Vagina (tissue), 2 donors: ENCODE measurements at regions not wholly inside any gene's neighbourhood (a gene's known extent, or its start where the extent isn't known, plus 50 kb on each side); places are given as distances from the start of the nearest gene placed in this dataset.

ENCODE experiments used
- DNase-seq, 2 donors: peaks; one replicate each; pipeline ENCODE4 v3.0.0-alpha.2; 2017; ENCODE audit errors: extremely low spot score in 2 of 2
- H3K27ac ChIP-seq: fragments of 200-600 bp; sonication (generic); one replicate; pipeline ENCODE4 v1.5.1; 2019
- H3K27me3 ChIP-seq: fragments of 200-600 bp; sonication (generic); one replicate; pipeline ENCODE4 v1.5.1; 2019
- H3K36me3 ChIP-seq, 2 donors: fragments of 200-600 bp; sonication (generic); one replicate each; pipeline ENCODE4 v1.5.1; 2017 to 2019
- H3K4me1 ChIP-seq: fragments of 200-600 bp; sonication (generic); one replicate; pipeline ENCODE4 v1.5.1; 2019
- H3K4me3 ChIP-seq, 2 donors: fragments of 200-600 bp; sonication (generic); 1 replicate in 1 of 2; 2 replicates in 1 of 2; pipeline ENCODE4 v1.5.1; 2016 to 2019
- H3K9me3 ChIP-seq: fragments of 200-600 bp; sonication (generic); one replicate; pipeline ENCODE4 v1.5.1; 2019
- CTCF ChIP-seq, 3 experiments: fragments of 450-650 bp in 2 of 3; fragments of 200-600 bp in 1 of 3; sonication (generic) in 1 of 3; IDR thresholded peaks; one replicate each; pipeline ENCODE4 v1.5.1; 2017 to 2019; ENCODE audit warnings: antibody characterized with exemption in 3 of 3, mild to moderate bottlenecking in 2 of 3, moderate library complexity in 2 of 3
- POLR2A ChIP-seq, 2 donors: fragments of 450-650 bp; IDR thresholded peaks; one replicate each; pipeline ENCODE4 v1.6.1; 2017; ENCODE audit warnings: antibody characterized with exemption in 2 of 2, mild to moderate bottlenecking in 2 of 2, moderate library complexity in 2 of 2
- POLR2AphosphoS5 ChIP-seq, 2 donors: sonication (generic); formaldehyde crosslinking; IDR thresholded peaks; one replicate each; pipeline ENCODE4 v1.9.0; 2017; ENCODE audit warnings: antibody characterized with exemption in 2 of 2, mild to moderate bottlenecking in 2 of 2, low read depth in 1 of 2; ENCODE audit not compliant: insufficient read depth in 1 of 2
- intact Hi-C: fragments of 100-400 bp; cut with DNase I; formaldehyde crosslinking; loops from one replicate; pipeline ENCODE4 v1.15.1; 2023

GRCh38 chrX:455199-455598 is 68.5 kb upstream of the PPP2R3B start:
- Histone ChIP-seq H3K27ac (no peak overlapping the region), H3K27me3 (no peaks in the 10 kb centered on the region), H3K4me1 (no peaks in the 10 kb centered on the region), H3K36me3 (no peaks in the 10 kb centered on the region), H3K9me3 (no peaks in the 10 kb centered on the region), H3K4me3 (no peak overlapping the region)
- TF ChIP-seq POLR2A (IDR thresholded peaks at IDR 0.05), result no peak
- no peak for TF ChIP-seq CTCF (IDR thresholded peaks at IDR 0.05)
- no peak for TF ChIP-seq POLR2AphosphoS5 (IDR thresholded peaks at IDR 0.05; ENCODE audit: insufficient read depth in 1 of 2, low read depth in 1 of 2)
- intact Hi-C loops, result no loop called here
- no peak for DNase-seq

- Histone ChIP-seq H3K36me3 (no peaks in the 10 kb centered on the region), H3K4me1 (no peaks in the 10 kb centered on the region), H3K4me3 (no peak overlapping the region), H3K27me3 (no peaks in the 10 kb centered on the region), H3K9me3 (no peaks in the 10 kb centered on the region), H3K27ac (no peak overlapping the region)
- TF ChIP-seq CTCF (IDR thresholded peaks at IDR 0.05) (no peak), POLR2A (IDR thresholded peaks at IDR 0.05) (no peak), POLR2AphosphoS5 (IDR thresholded peaks at IDR 0.05; ENCODE audit: insufficient read depth in 1 of 2, low read depth in 1 of 2) (no peak)
- intact Hi-C loops, result no loop called here
- no peak for DNase-seq
Measured at GRCh38 chrX:455673-456072, 69.0 kb upstream of the PPP2R3B start.

- intact Hi-C loops, result no loop called here
Measured at GRCh38 chrX:456146-456545, 69.4 kb upstream of the PPP2R3B start.

GRCh38 chrX:456551-457291 is 70.0 kb upstream of the PPP2R3B start:
- H3K36me3 ChIP-seq, result no peaks in the 10 kb centered on the region
- no peak for TF ChIP-seq CTCF (IDR thresholded peaks at IDR 0.05)
- TF ChIP-seq POLR2AphosphoS5 (IDR thresholded peaks at IDR 0.05; ENCODE audit: insufficient read depth in 1 of 2, low read depth in 1 of 2), result no peak
- TF ChIP-seq POLR2A (IDR thresholded peaks at IDR 0.05), result no peak
- H3K9me3 ChIP-seq, result no peaks in the 10 kb centered on the region
- H3K27me3 ChIP-seq, result no peaks in the 10 kb centered on the region
- H3K4me3 ChIP-seq, result no peak overlapping the region
- H3K4me1 ChIP-seq, result no peaks in the 10 kb centered on the region
- DNase-seq, result no peak
- H3K27ac ChIP-seq, result no peak overlapping the region
- intact Hi-C loops, result no loop called here

More at GRCh38 chrX:456146-456545, 69.4 kb upstream of the PPP2R3B start:
- H3K9me3 ChIP-seq, result no peaks in the 10 kb centered on the region
- H3K4me1 ChIP-seq, result no peaks in the 10 kb centered on the region
- DNase-seq, result no peak
- H3K4me3 ChIP-seq, result no peak overlapping the region
- H3K27ac ChIP-seq, result no peak overlapping the region
- no peaks in the 10 kb centered on the region for H3K36me3 ChIP-seq
- no peaks in the 10 kb centered on the region for H3K27me3 ChIP-seq
- TF ChIP-seq POLR2AphosphoS5 (IDR thresholded peaks at IDR 0.05; ENCODE audit: insufficient read depth in 1 of 2, low read depth in 1 of 2) (no peak), POLR2A (IDR thresholded peaks at IDR 0.05) (no peak), CTCF (IDR thresholded peaks at IDR 0.05) (no peak)

GRCh38 chrX:457292-457679 is 70.6 kb upstream of the PPP2R3B start:
- no peak for TF ChIP-seq POLR2AphosphoS5 (IDR thresholded peaks at IDR 0.05; ENCODE audit: insufficient read depth in 1 of 2, low read depth in 1 of 2)
- TF ChIP-seq POLR2A (IDR thresholded peaks at IDR 0.05), result no peak
- TF ChIP-seq CTCF (IDR thresholded peaks at IDR 0.05), result no peak
- H3K4me3 ChIP-seq, result no peak overlapping the region
- intact Hi-C loops, result no loop called here
- no peaks in the 10 kb centered on the region for H3K27me3 ChIP-seq
- H3K4me1 ChIP-seq, result no peaks in the 10 kb centered on the region
- H3K9me3 ChIP-seq, result no peaks in the 10 kb centered on the region
- no peaks in the 10 kb centered on the region for H3K36me3 ChIP-seq
- DNase-seq, result no peak
- no peak overlapping the region for H3K27ac ChIP-seq
